Neuronal stem cell (in vitro differentiated cells): ENCODE measurements at regions not wholly inside any gene's neighbourhood (a gene's known extent, or its start where the extent isn't known, plus 50 kb on each side); places are given as distances from the start of the nearest gene placed in this dataset.
"Not testable (repeated sequence)": the region's sequence is repeated elsewhere in the genome, so short reads cannot be mapped to it uniquely, and the experiment has no call there.

Source experiments
- DNase-seq: peaks from one replicate; pipeline ENCODE4 v3.0.0-alpha.2; 2013; ENCODE audit warnings: low spot score
- H2AFZ ChIP-seq: one replicate; pipeline ENCODE4 v1.6.1; 2013; ENCODE audit warnings: mild to moderate bottlenecking, low read length, inconsistent platforms
- H2AK5ac ChIP-seq: 2 replicates; pipeline ENCODE4 v1.6.1; 2013; ENCODE audit warnings: low read depth, mild to moderate bottlenecking, inconsistent platforms, low read length, moderate library complexity, mixed read lengths
- H2BK120ac ChIP-seq: 2 replicates; pipeline ENCODE4 v1.6.1; 2013; ENCODE audit warnings: low read depth, mild to moderate bottlenecking, inconsistent platforms, low read length, moderate library complexity, mixed read lengths
- H2BK12ac ChIP-seq: one replicate; pipeline ENCODE4 v1.6.1; 2013; ENCODE audit warnings: low read length, inconsistent platforms
- H2BK15ac ChIP-seq: 2 replicates; pipeline ENCODE4 v1.6.1; 2013; ENCODE audit warnings: mild to moderate bottlenecking, low read length, inconsistent platforms, mixed read lengths
- H2BK5ac ChIP-seq: one replicate; pipeline ENCODE4 v1.6.1; 2013; ENCODE audit warnings: inconsistent platforms, mild to moderate bottlenecking, low read length, moderate library complexity
- H3K14ac ChIP-seq: one replicate; pipeline ENCODE4 v1.6.1; 2013; ENCODE audit warnings: low read length, inconsistent platforms
- H3K18ac ChIP-seq: 2 replicates; pipeline ENCODE4 v1.6.1; 2013; ENCODE audit warnings: low read length, inconsistent platforms
- H3K23ac ChIP-seq: 2 replicates; pipeline ENCODE4 v1.6.1; 2013; ENCODE audit warnings: low read depth, mild to moderate bottlenecking, mixed read lengths, low read length, inconsistent platforms; ENCODE audit not compliant: poor library complexity
- H3K27ac ChIP-seq: replicated peaks from 3 replicates; pipeline ENCODE4 v1.5.1; 2013; ENCODE audit warnings: low read length, inconsistent platforms
- H3K27me3 ChIP-seq, 3 experiments: 2 replicates each; pipeline ENCODE4 v1.6.1; 2013; ENCODE audit warnings: low read length in 3 of 3, mild to moderate bottlenecking in 2 of 3, inconsistent platforms in 1 of 3, low read depth in 1 of 3, mixed read lengths in 1 of 3, moderate library complexity in 1 of 3; ENCODE audit not compliant: control insufficient read depth in 3 of 3, insufficient read depth in 3 of 3
- H3K36me3 ChIP-seq, 2 donors: replicated peaks in 1 of 2; 2 replicates each; pipeline ENCODE4 v1.6.1; 2013; ENCODE audit warnings: low read length in 2 of 2; ENCODE audit not compliant: control insufficient read depth in 2 of 2, insufficient read depth in 2 of 2
- H3K4ac ChIP-seq: 2 replicates; pipeline ENCODE4 v1.6.1; 2013; ENCODE audit warnings: inconsistent platforms, mild to moderate bottlenecking, low read length, moderate library complexity
- H3K4me1 ChIP-seq, 2 donors: 1 replicate in 1 of 2; 2 replicates in 1 of 2; pipeline ENCODE4 v1.6.1; 2013; ENCODE audit warnings: low read length in 2 of 2, low read depth in 1 of 2; ENCODE audit not compliant: control insufficient read depth in 2 of 2, insufficient read depth in 1 of 2
- H3K4me2 ChIP-seq: one replicate; pipeline ENCODE4 v1.6.1; 2013; ENCODE audit warnings: mild to moderate bottlenecking, low read length, inconsistent platforms; ENCODE audit not compliant: insufficient read depth, poor library complexity, severe bottlenecking
- H3K4me3 ChIP-seq, 2 donors: 2 replicates each; pipeline ENCODE4 v1.5.1; 2013; ENCODE audit warnings: low read length in 2 of 2, mild to moderate bottlenecking in 2 of 2, inconsistent platforms in 1 of 2, moderate library complexity in 1 of 2
- H3K79me1 ChIP-seq: one replicate; pipeline ENCODE4 v1.6.1; 2013; ENCODE audit warnings: low read depth, mild to moderate bottlenecking, inconsistent platforms, low read length, moderate library complexity
- H3K9ac ChIP-seq: one replicate; pipeline ENCODE4 v1.6.1; 2013; ENCODE audit warnings: mild to moderate bottlenecking, low read depth, low read length, inconsistent platforms; ENCODE audit not compliant: poor library complexity
- H3K9me3 ChIP-seq, 2 donors: replicated peaks in 1 of 2; 2 replicates each; pipeline versions ENCODE3 to v1.6.1; 2013; ENCODE audit warnings: low read length in 2 of 2, mild to moderate bottlenecking in 2 of 2, inconsistent platforms in 1 of 2, low read depth in 1 of 2, mixed read lengths in 1 of 2, moderate library complexity in 1 of 2; ENCODE audit not compliant: control insufficient read depth in 2 of 2, insufficient read depth in 1 of 2
- H4K8ac ChIP-seq: one replicate; pipeline ENCODE4 v1.6.1; 2013; ENCODE audit warnings: low read depth, mild to moderate bottlenecking, inconsistent platforms, low read length, moderate library complexity
- H4K91ac ChIP-seq: one replicate; pipeline ENCODE4 v1.6.1; 2013; ENCODE audit warnings: low read length, low read depth, mild to moderate bottlenecking, inconsistent platforms; ENCODE audit not compliant: poor library complexity
- WGBS, 2 donors: extraction: QIAGEN DNeasy Blood & Tissue Kit; methylation state at CpG; one replicate each; pipeline ENCODE4 v1.1.7; 2013; ENCODE audit warnings: missing lambda C conversion rate in 2 of 2, mixed read lengths in 1 of 2; ENCODE audit not compliant: insufficient read length in 2 of 2, insufficient replicate concordance in 1 of 2; ENCODE audit errors: extremely low coverage in 2 of 2; 5-methylcytosine and 5-hydroxymethylcytosine counted together

- Histone ChIP-seq H3K9me3 (peaks cover 0 to 30% of the 10 kb centered on the region in 2 donors), H3K14ac (no peak overlapping the region), H3K27ac (no peak overlapping the region), H2AFZ (no peak overlapping the region), H3K4me2 (no peak overlapping the region), H3K4me1 (no peaks in the 10 kb centered on the region), H2BK120ac (no peak overlapping the region), H3K18ac (no peak overlapping the region), H3K4me3 (peak overlapping the region in 1 of 2 donors; percentile 13), H3K36me3 (no peaks in the 10 kb centered on the region), H4K8ac (no peak overlapping the region), H2AK5ac (no peak overlapping the region), H3K23ac (peak overlapping the region; percentile 8), H2BK12ac (no peak overlapping the region), H3K4ac (no peak overlapping the region), H3K9ac (no peak overlapping the region), H3K79me1 (no peaks in the 10 kb centered on the region), H3K27me3 (no peaks in the 10 kb centered on the region), H2BK5ac (peak overlapping the region; percentile 42), H2BK15ac (no peak overlapping the region), H4K91ac (no peak overlapping the region)
- no peak for DNase-seq
- WGBS, 2 donors, result no CpG with 5 or more reads among the region's 35 CpGs
Measured at GRCh38 chr22:11629661-11630385, 3898.2 kb upstream of the OR11H1 start.

- H3K27ac ChIP-seq, H3K4ac ChIP-seq, H2AK5ac ChIP-seq, H3K14ac ChIP-seq, H4K91ac ChIP-seq, H4K8ac ChIP-seq, H3K18ac ChIP-seq, H3K27me3 ChIP-seq, H3K4me3 ChIP-seq, H3K4me2 ChIP-seq, H3K36me3 ChIP-seq, H3K4me1 ChIP-seq, H3K79me1 ChIP-seq, H2BK120ac ChIP-seq, H2BK12ac ChIP-seq, H2AFZ ChIP-seq, H2BK15ac ChIP-seq, H3K9ac ChIP-seq, DNase-seq, H3K23ac ChIP-seq: not testable (repeated sequence)
- WGBS, 2 donors, result no CpG with 5 or more reads among the region's 34 CpGs
- H3K9me3 ChIP-seq, result peaks cover 0 to 30% of the 10 kb centered on the region in 2 donors
- H2BK5ac ChIP-seq, result peak overlapping the region; percentile 42
Measured at GRCh38 chr22:11630386-11631084, 3897.5 kb upstream of the OR11H1 start.
